H9 (cell line): ENCODE measurements at regions not wholly inside any gene's neighbourhood (a gene's known extent, or its start where the extent isn't known, plus 50 kb on each side); places are given as distances from the start of the nearest gene placed in this dataset.
A peak's percentile ranks its signal among the peaks of the same experiment; 100 is the strongest.

Source experiments
- DNase-seq: peaks from one replicate; pipeline ENCODE4 v3.0.0-alpha.2; 2017
- H2AFZ ChIP-seq: one replicate; pipeline ENCODE4 v1.6.1; 2013; ENCODE audit warnings: mild to moderate bottlenecking, low read length, control low read depth, moderate library complexity
- H2AK5ac ChIP-seq: 2 replicates; pipeline ENCODE4 v1.6.1; 2013; ENCODE audit warnings: low read length, control low read depth, mixed read lengths; ENCODE audit not compliant: insufficient read length
- H2BK120ac ChIP-seq: one replicate; pipeline ENCODE4 v1.6.1; 2013; ENCODE audit warnings: low read depth, mild to moderate bottlenecking, low read length, control low read depth, inconsistent platforms; ENCODE audit not compliant: poor library complexity, severe bottlenecking
- H2BK12ac ChIP-seq: 2 replicates; pipeline ENCODE4 v1.6.1; 2013; ENCODE audit warnings: low read length, control low read depth, mixed read lengths, low read depth; ENCODE audit not compliant: insufficient read length
- H2BK15ac ChIP-seq: 2 replicates; pipeline ENCODE4 v1.6.1; 2013; ENCODE audit warnings: low read depth, low read length, control low read depth
- H2BK20ac ChIP-seq: one replicate; pipeline ENCODE4 v1.6.1; 2013; ENCODE audit warnings: low read depth, mild to moderate bottlenecking, low read length, control low read depth, inconsistent platforms; ENCODE audit not compliant: poor library complexity, severe bottlenecking
- H2BK5ac ChIP-seq: 2 replicates; pipeline ENCODE4 v1.6.1; 2013; ENCODE audit warnings: low read length, control low read depth, mixed read lengths; ENCODE audit not compliant: insufficient read length
- H3K14ac ChIP-seq: 2 replicates; pipeline ENCODE4 v1.6.1; 2013; ENCODE audit warnings: low read length, control low read depth; ENCODE audit not compliant: insufficient read depth
- H3K18ac ChIP-seq: 2 replicates; pipeline ENCODE4 v1.6.1; 2013; ENCODE audit warnings: low read depth, mild to moderate bottlenecking, mixed read lengths, low read length, control low read depth; ENCODE audit not compliant: insufficient read length
- H3K23ac ChIP-seq: 2 replicates; pipeline ENCODE4 v1.6.1; 2013; ENCODE audit warnings: low read length, control low read depth, mixed read lengths, low read depth; ENCODE audit not compliant: insufficient read length
- H3K23me2 ChIP-seq: 2 replicates; pipeline ENCODE4 v1.6.1; 2013; ENCODE audit warnings: low read depth, mild to moderate bottlenecking, mixed read lengths, low read length, control low read depth; ENCODE audit not compliant: insufficient read length, poor library complexity, severe bottlenecking
- H3K27ac ChIP-seq: 2 replicates; pipeline ENCODE4 v1.5.1; 2013; ENCODE audit warnings: low read length, control low read depth, mixed read lengths, low read depth; ENCODE audit not compliant: insufficient read length
- H3K27me3 ChIP-seq: 2 replicates; pipeline ENCODE4 v1.6.1; 2013; ENCODE audit warnings: low read length, control low read depth, inconsistent platforms; ENCODE audit not compliant: insufficient read depth
- H3K4ac ChIP-seq: 2 replicates; pipeline ENCODE4 v1.6.1; 2013; ENCODE audit warnings: low read depth, mild to moderate bottlenecking, control low read depth, inconsistent platforms, low read length, moderate library complexity
- H3K4me1 ChIP-seq: 2 replicates; pipeline ENCODE4 v1.6.1; 2013; ENCODE audit warnings: low read length, control low read depth, inconsistent platforms; ENCODE audit not compliant: insufficient read depth
- H3K4me2 ChIP-seq: 2 replicates; pipeline ENCODE4 v1.6.1; 2013; ENCODE audit warnings: low read length, control low read depth, mixed read lengths; ENCODE audit not compliant: insufficient read length, insufficient read depth
- H3K56ac ChIP-seq: 2 replicates; pipeline ENCODE4 v1.6.1; 2013; ENCODE audit warnings: low read depth, mild to moderate bottlenecking, mixed read lengths, low read length, control low read depth; ENCODE audit not compliant: insufficient read length
- H3K79me1 ChIP-seq: 2 replicates; pipeline ENCODE4 v1.6.1; 2013; ENCODE audit warnings: low read depth, mild to moderate bottlenecking, moderate library complexity, low read length, control low read depth, inconsistent platforms; ENCODE audit not compliant: insufficient read depth, poor library complexity, severe bottlenecking
- H3K79me2 ChIP-seq: 2 replicates; pipeline ENCODE4 v1.6.1; 2013; ENCODE audit warnings: low read length, control low read depth, inconsistent platforms; ENCODE audit not compliant: insufficient read depth
- H3K9ac ChIP-seq: 2 replicates; pipeline ENCODE4 v1.6.1; 2013; ENCODE audit warnings: low read length, control low read depth, mixed read lengths; ENCODE audit not compliant: insufficient read length; ENCODE audit errors: extremely low read depth
- H3K9me3 ChIP-seq: one replicate; pipeline ENCODE4 v1.6.1; 2013; ENCODE audit warnings: low read depth, low read length, inconsistent platforms; ENCODE audit not compliant: control insufficient read depth
- H3T11ph ChIP-seq: one replicate; pipeline ENCODE4 v1.6.1; 2013; ENCODE audit warnings: mild to moderate bottlenecking, low read length, control low read depth, inconsistent platforms
- H4K20me1 ChIP-seq: one replicate; pipeline ENCODE4 v1.6.1; 2013; ENCODE audit not compliant: control insufficient read depth, insufficient read length, insufficient read depth
- H4K5ac ChIP-seq: 2 replicates; pipeline ENCODE4 v1.6.1; 2013; ENCODE audit warnings: low read depth, mild to moderate bottlenecking, mixed read lengths, low read length, control low read depth; ENCODE audit not compliant: insufficient read length
- H4K8ac ChIP-seq: replicated peaks from 2 replicates; pipeline ENCODE4 v1.6.1; 2013; ENCODE audit warnings: low read length, control low read depth, mixed read lengths, low read depth; ENCODE audit not compliant: insufficient read length
- H4K91ac ChIP-seq: 2 replicates; pipeline ENCODE4 v1.6.1; 2013; ENCODE audit warnings: low read depth, mild to moderate bottlenecking, moderate library complexity, mixed read lengths, low read length, control low read depth; ENCODE audit not compliant: insufficient read length
- H3K27ac Mint-ChIP-seq, 3 experiments: 2 replicates in 2 of 3; 3 replicates in 1 of 3; pipeline ENCODE4 v1.8.0; 2020 to 2021; ENCODE audit warnings: mixed read lengths in 3 of 3, mild to moderate bottlenecking in 1 of 3, moderate library complexity in 1 of 3
- H3K27me3 Mint-ChIP-seq: 2 replicates; pipeline ENCODE4 v1.8.0; 2021; ENCODE audit warnings: low read depth, mild to moderate bottlenecking, moderate library complexity, mixed read lengths
- H3K36me3 Mint-ChIP-seq, 3 experiments: 2 replicates in 2 of 3; 3 replicates in 1 of 3; pipeline ENCODE4 v1.8.0; 2020 to 2021; ENCODE audit warnings: low read depth in 3 of 3, mixed read lengths in 3 of 3; ENCODE audit not compliant: insufficient read depth in 1 of 3
- H3K4me1 Mint-ChIP-seq, 2 experiments: 2 replicates each; pipeline ENCODE4 v1.8.0; 2020; ENCODE audit warnings: mixed read lengths in 2 of 2
- H3K4me3 Mint-ChIP-seq, 2 experiments: 2 replicates in 1 of 2; 3 replicates in 1 of 2; pipeline ENCODE4 v1.8.0; 2020 to 2021; ENCODE audit warnings: mild to moderate bottlenecking in 2 of 2, mixed read lengths in 2 of 2, moderate library complexity in 1 of 2
- H3K9me3 Mint-ChIP-seq, 2 experiments: 2 replicates in 1 of 2; 3 replicates in 1 of 2; pipeline ENCODE4 v1.8.0; 2020; ENCODE audit warnings: mild to moderate bottlenecking in 2 of 2, mixed read lengths in 2 of 2, moderate library complexity in 1 of 2
- WGBS: extraction: QIAGEN DNeasy Blood & Tissue Kit; methylation state at CpG from one replicate; pipeline ENCODE4 v1.1.7; 2013; ENCODE audit warnings: missing lambda C conversion rate, low lambda C conversion rate, mixed read lengths; ENCODE audit not compliant: insufficient read length; ENCODE audit errors: extremely low coverage; 5-methylcytosine and 5-hydroxymethylcytosine counted together
- TF ChIP-seq, protein P1 (sequence below): fragments of 200-600 bp; sonication (generic); conservative IDR thresholded peaks from 3 replicates; pipeline ENCODE4 v1.8.0; 2021; ENCODE audit warnings: antibody characterized with exemption, mild to moderate bottlenecking

DNA sequence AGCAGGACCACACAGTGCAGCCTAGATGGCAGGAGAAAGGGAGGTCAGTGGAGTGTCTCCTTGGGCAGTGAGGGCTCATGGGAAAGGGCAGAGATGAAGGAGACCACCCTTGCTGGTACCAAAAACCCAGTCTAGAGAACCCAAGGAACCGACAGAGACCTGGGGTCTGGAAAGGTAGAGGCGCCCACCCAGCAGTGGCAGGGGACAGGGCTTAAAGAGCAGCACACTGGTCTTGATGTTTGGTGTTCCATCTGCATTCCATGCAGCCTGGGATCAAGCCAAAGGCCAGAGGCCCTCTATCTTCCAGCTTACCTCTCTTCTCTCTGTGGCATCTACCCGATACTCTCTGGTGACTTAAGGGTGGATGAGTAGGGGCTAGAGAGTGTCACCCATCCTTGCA, 127.5 kb downstream of the PJA1 start:
- TF ChIP-seq, protein P1, sequence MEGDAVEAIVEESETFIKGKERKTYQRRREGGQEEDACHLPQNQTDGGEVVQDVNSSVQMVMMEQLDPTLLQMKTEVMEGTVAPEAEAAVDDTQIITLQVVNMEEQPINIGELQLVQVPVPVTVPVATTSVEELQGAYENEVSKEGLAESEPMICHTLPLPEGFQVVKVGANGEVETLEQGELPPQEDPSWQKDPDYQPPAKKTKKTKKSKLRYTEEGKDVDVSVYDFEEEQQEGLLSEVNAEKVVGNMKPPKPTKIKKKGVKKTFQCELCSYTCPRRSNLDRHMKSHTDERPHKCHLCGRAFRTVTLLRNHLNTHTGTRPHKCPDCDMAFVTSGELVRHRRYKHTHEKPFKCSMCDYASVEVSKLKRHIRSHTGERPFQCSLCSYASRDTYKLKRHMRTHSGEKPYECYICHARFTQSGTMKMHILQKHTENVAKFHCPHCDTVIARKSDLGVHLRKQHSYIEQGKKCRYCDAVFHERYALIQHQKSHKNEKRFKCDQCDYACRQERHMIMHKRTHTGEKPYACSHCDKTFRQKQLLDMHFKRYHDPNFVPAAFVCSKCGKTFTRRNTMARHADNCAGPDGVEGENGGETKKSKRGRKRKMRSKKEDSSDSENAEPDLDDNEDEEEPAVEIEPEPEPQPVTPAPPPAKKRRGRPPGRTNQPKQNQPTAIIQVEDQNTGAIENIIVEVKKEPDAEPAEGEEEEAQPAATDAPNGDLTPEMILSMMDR = no peak
- H3K56ac ChIP-seq = no peak overlapping the region

More for the DNA sequence above, 127.5 kb downstream of the PJA1 start:
- no peak overlapping the region for H3K14ac ChIP-seq
- H2BK12ac ChIP-seq = no peak overlapping the region
- H3K4me1 Mint-ChIP-seq = peaks cover 6 to 25% of the 10 kb centered on the region in 2 experiments
- H3K36me3 Mint-ChIP-seq = peaks cover 0 to 3% (median 2%) of the 10 kb centered on the region in 3 experiments; a peak in 2 of 7 replicates
- H4K8ac ChIP-seq = no peak overlapping the region
- no peak overlapping the region for H2AFZ ChIP-seq
- no peaks in the 10 kb centered on the region for H3K9me3 ChIP-seq
- H3K4ac ChIP-seq = no peak overlapping the region
- no peak overlapping the region for H3K23ac ChIP-seq
- H3K79me2 ChIP-seq = no peaks in the 10 kb centered on the region
- no peak overlapping the region for H4K91ac ChIP-seq
- H2AK5ac ChIP-seq = no peak overlapping the region
- peaks cover 66 to 73% of the 10 kb centered on the region in 2 experiments for H3K9me3 Mint-ChIP-seq
- no peak overlapping the region for H3T11ph ChIP-seq
- H3K27ac Mint-ChIP-seq = no peak overlapping the region
- no peak overlapping the region for H3K9ac ChIP-seq
- H2BK20ac ChIP-seq = no peak overlapping the region
- H3K23me2 ChIP-seq = no peaks in the 10 kb centered on the region
- H3K79me1 ChIP-seq = no peaks in the 10 kb centered on the region
- peaks cover 5% of the 10 kb centered on the region; the same call in 1 of the 2 replicates for H3K27me3 Mint-ChIP-seq
- H4K5ac ChIP-seq = no peak overlapping the region
- H2BK120ac ChIP-seq = no peak overlapping the region
- no peak overlapping the region for H3K27ac ChIP-seq
- no peak overlapping the region for H2BK15ac ChIP-seq
- no peak overlapping the region for H3K4me3 Mint-ChIP-seq
- DNase-seq = peak; percentile 6
- H3K4me2 ChIP-seq = no peak overlapping the region
- no peaks in the 10 kb centered on the region for H3K27me3 ChIP-seq
- no peaks in the 10 kb centered on the region for H3K4me1 ChIP-seq
- WGBS = no CpG with 5 or more reads among the region's 3 CpGs
- H4K20me1 ChIP-seq = no peaks in the 10 kb centered on the region
- no peak overlapping the region for H2BK5ac ChIP-seq
- no peak overlapping the region for H3K18ac ChIP-seq
